GM12878 (cell line): ENCODE measurements at regions not wholly inside any gene's neighbourhood (a gene's known extent, or its start where the extent isn't known, plus 50 kb on each side); places are given as distances from the start of the nearest gene placed in this dataset.

Source experiments
- ATAC-seq: fragments of 200-7000 bp; cut with Tn5 transposase; 3 replicates; pipeline ENCODE4 v1.9.1; 2020; ENCODE audit warnings: mild to moderate bottlenecking, moderate library complexity
- BruUV-seq: library from RNA; stranded (reverse); fragments of 400-500 nt; replicated peaks from 2 replicates; lab custom pipeline; 2021; lab: Mats Ljungman, UMichigan
- CTCF ChIA-PET: fragments of 300-600 bp; sonication (Branson Sonifier 250); formaldehyde crosslinking; extraction: SDS; loops from one replicate; lab custom pipeline; 2021; ENCODE audit warnings: inconsistent platforms; lab: Yijun Ruan, JAX
- POLR2A ChIA-PET: fragments of 350-600 bp; formaldehyde crosslinking; extraction: SDS; loops from one replicate; lab custom pipeline; 2021; ENCODE audit warnings: inconsistent platforms; lab: Charles Lee
- RAD21 ChIA-PET: fragments of 300-600 bp; sonication (Branson Sonifier 250); formaldehyde crosslinking; loops from one replicate; lab custom pipeline; 2023; ENCODE audit warnings: antibody characterized with exemption; ENCODE audit not compliant: unreplicated experiment; lab: Charles Lee
- SMC1A ChIA-PET: fragments of 300-600 bp; sonication (Branson Sonifier 250); formaldehyde crosslinking; loops from one replicate; lab custom pipeline; 2023; ENCODE audit not compliant: unreplicated experiment, uncharacterized antibody; lab: Charles Lee
- DNase-seq: peaks from one replicate; pipeline ENCODE4 v3.0.0-alpha.2; 2011; ENCODE audit warnings: low read depth, low spot score
- FAIRE-seq: peaks from 3 replicates; lab custom pipeline; 2011; peaks lifted over from hg19 to GRCh38; lab: Jason Lieb, UNC
- H2AFZ ChIP-seq: 2 replicates; pipeline ENCODE4 v1.6.0; 2011; ENCODE audit warnings: low read depth, low read length, control low read depth; ENCODE audit not compliant: control insufficient read depth
- H3K27ac ChIP-seq: 2 replicates; pipeline ENCODE4 v1.5.1; 2011; ENCODE audit warnings: control low read depth; ENCODE audit not compliant: control insufficient read depth, insufficient read depth
- H3K27me3 ChIP-seq, 2 experiments: replicated peaks in 1 of 2; 2 replicates each; pipeline versions ENCODE4 v1.6.0 to v1.6.1; 2011; ENCODE audit warnings: low read length in 1 of 2; ENCODE audit not compliant: control insufficient read depth in 2 of 2, insufficient read depth in 2 of 2
- H3K36me3 ChIP-seq, 2 experiments: 2 replicates each; pipeline ENCODE4 v1.5.1; 2011; ENCODE audit warnings: low read length in 1 of 2; ENCODE audit not compliant: control insufficient read depth in 2 of 2, insufficient read depth in 2 of 2
- H3K4me1 ChIP-seq: 2 replicates; pipeline ENCODE4 v1.6.1; 2011; ENCODE audit warnings: mild to moderate bottlenecking, low read length, moderate library complexity, mixed read lengths; ENCODE audit not compliant: control insufficient read depth, insufficient read depth
- H3K4me2 ChIP-seq: 2 replicates; pipeline ENCODE4 v1.6.0; 2011; ENCODE audit warnings: control low read depth; ENCODE audit not compliant: control insufficient read depth, insufficient read depth
- H3K4me3 ChIP-seq: fragments of 200-600 bp; sonication (generic); 2 replicates; pipeline ENCODE4 v1.5.1; 2016
- H3K79me2 ChIP-seq: 2 replicates; pipeline ENCODE4 v1.6.0; 2011; ENCODE audit warnings: low read length; ENCODE audit not compliant: control insufficient read depth, insufficient read depth
- H3K9ac ChIP-seq: 2 replicates; pipeline ENCODE4 v1.8.0; 2011; ENCODE audit warnings: low read length, control low read depth, mixed read lengths; ENCODE audit not compliant: control insufficient read depth, insufficient read depth
- H3K9me3 ChIP-seq: replicated peaks from 3 replicates; pipeline ENCODE4 v1.5.1; 2011; ENCODE audit warnings: mild to moderate bottlenecking, low read length; ENCODE audit not compliant: control insufficient read depth, insufficient read depth
- H4K20me1 ChIP-seq: 2 replicates; pipeline ENCODE4 v1.6.0; 2011; ENCODE audit not compliant: control insufficient read depth, insufficient read depth
- CHD4 ChIP-seq: fragments of 200-600 bp; sonication (generic); IDR thresholded peaks from 2 replicates; pipeline ENCODE4 v1.6.1; 2016; ENCODE audit warnings: mild to moderate bottlenecking
- EP300 ChIP-seq, 2 experiments: fragments of 150-350 bp in 1 of 2; IDR thresholded peaks; 2 replicates each; pipeline ENCODE4 v1.6.1; 2011 to 2012; ENCODE audit warnings: low read depth in 2 of 2, low read length in 2 of 2, borderline replicate concordance in 1 of 2, improper control_type of control experiment in 1 of 2, inconsistent platforms in 1 of 2; ENCODE audit not compliant: control insufficient read depth in 1 of 2
- MEF2B ChIP-seq: fragments of 450-650 bp; IDR thresholded peaks from 2 replicates; pipeline ENCODE4 v1.6.1; 2018; ENCODE audit warnings: mild to moderate bottlenecking, moderate library complexity; ENCODE audit not compliant: partially characterized antibody, poor library complexity, severe bottlenecking
- NKRF ChIP-seq: fragments of 450-650 bp; conservative IDR thresholded peaks from 2 replicates; pipeline ENCODE4 v1.6.1; 2017; ENCODE audit warnings: mild to moderate bottlenecking, moderate library complexity
- NR2F1 ChIP-seq: fragments of 450-650 bp; conservative IDR thresholded peaks from 2 replicates; pipeline ENCODE4 v1.6.1; 2017; ENCODE audit warnings: mild to moderate bottlenecking
- WGBS: methylation state at CpG from one replicate; pipeline ENCODE4 v1.1.6; 2016; ENCODE audit warnings: low lambda C conversion rate; ENCODE audit not compliant: insufficient replicate concordance, insufficient coverage; ENCODE audit errors: missing lambda C conversion rate; 5-methylcytosine and 5-hydroxymethylcytosine counted together
- in situ Hi-C: fragments of 300-500 bp; cut with MboI; formaldehyde crosslinking; loops from 9 replicates; pipeline ENCODE4 v1.14.3; 2018; ENCODE audit warnings: mixed read lengths
- intact Hi-C: fragments of 100-400 bp; cut with micrococcal nuclease; formaldehyde crosslinking; loops from one replicate; pipeline ENCODE4 v1.14.2; 2022; ENCODE audit not compliant: unreplicated experiment

- FAIRE-seq (no peak), ATAC-seq (no peak), DNase-seq (no peak)
- Histone ChIP-seq H3K27ac (no peak overlapping the region), H3K4me3 (no peak overlapping the region), H3K79me2 (no peaks in the 10 kb centered on the region), H3K36me3 (no peaks in the 10 kb centered on the region), H2AFZ (no peak overlapping the region), H4K20me1 (no peaks in the 10 kb centered on the region), H3K9ac (no peak overlapping the region), H3K4me1 (no peaks in the 10 kb centered on the region), H3K9me3 (no peaks in the 10 kb centered on the region; the same call in 2 of the 3 replicates), H3K27me3 (no peaks in the 10 kb centered on the region), H3K4me2 (no peak overlapping the region)
- SMC1A ChIA-PET = interaction anchor here (0.8 kb wide), 1 partner anchor 13 kb away, joined by 3 read pairs; no protein-coding TSS in a partner anchor
- intact Hi-C loops (no loop called here), in situ Hi-C loops (no loop called here)
- TF ChIP-seq NR2F1 (no peak), MEF2B (no peak), CHD4 (no peak), EP300 (IDR thresholded peaks at IDR 0.05; ENCODE audit: borderline replicate concordance in 1 of 2, control insufficient read depth in 1 of 2, low read depth in 2 of 2, low read length in 2 of 2) (no peak), NKRF (no peak)
- POLR2A ChIA-PET = no interaction called here
- RAD21 ChIA-PET = no interaction called here
- no TSS peak for BruUV-seq
- CTCF ChIA-PET = no interaction called here
- WGBS = 0% methylated on average over 1 of the region's 1 CpG
These were observed 1237.2 kb downstream of the PLA2G4A start for GRCh38 chr1:188065917-188066316.
